ENCODE measurements at regions not wholly inside any gene's neighbourhood (a gene's known extent, or its start where the extent isn't known, plus 50 kb on each side); places are given as distances from the start of the nearest gene placed in this dataset.

GRCh38 chr3:182730675-182731042 lies 62.6 kb upstream of the ATP11B start:
- TF ChIP-seq EZH2 (IDR thresholded peaks at IDR 0.05; ENCODE audit: insufficient read depth, poor library complexity, severe bottlenecking) (no peak), EZH2phosphoT487 (IDR thresholded peaks at IDR 0.05; ENCODE audit: insufficient read depth, low read depth) (no peak)

All from GM23248 (cell line).